ENCODE measurements at regions not wholly inside any gene's neighbourhood (a gene's known extent, or its start where the extent isn't known, plus 50 kb on each side); places are given as distances from the start of the nearest gene placed in this dataset.

DNA sequence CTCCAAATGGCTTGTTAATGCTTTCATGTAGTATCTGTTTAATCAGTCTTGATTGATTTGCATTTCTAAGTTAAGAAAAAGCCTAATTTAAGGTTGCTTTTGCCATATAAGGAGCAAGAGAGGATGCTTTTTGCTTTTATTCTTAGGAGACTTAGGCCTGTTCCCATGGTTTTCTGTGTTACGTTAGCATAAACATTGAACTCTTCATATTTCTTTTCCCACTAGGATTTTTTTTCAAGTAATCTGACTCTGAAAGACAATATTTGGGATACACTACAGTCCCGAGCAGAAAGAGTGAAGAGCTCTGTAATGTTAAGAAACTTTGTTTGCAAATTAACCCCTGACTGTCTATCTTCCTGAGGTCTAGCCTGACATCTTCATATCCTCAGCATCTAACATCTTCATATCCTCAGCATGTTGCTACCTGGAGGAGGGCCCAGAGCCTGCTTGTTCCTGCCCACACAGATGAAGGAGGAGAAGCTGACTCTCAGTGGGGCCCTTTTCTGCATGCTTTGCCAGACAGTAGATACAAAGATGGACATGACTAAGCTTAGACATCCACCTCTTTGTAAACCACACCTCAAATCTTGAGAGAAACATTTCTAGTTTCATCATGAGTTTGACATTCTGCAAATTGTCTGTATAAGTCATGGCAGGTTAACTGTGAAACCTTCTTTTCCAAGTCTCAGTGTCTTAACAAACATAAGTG, 86.2 kb upstream of the COL6A5 start:
- DNase-seq (ENCODE audit: low read depth in 3 of 3, low spot score in 2 of 3): no peak

GRCh38 chr3:130260918-130261317, 84.6 kb upstream of the COL6A5 start:
- no peak for DNase-seq (ENCODE audit: low read depth in 3 of 3, low spot score in 2 of 3)

- no peak for DNase-seq (ENCODE audit: low read depth in 3 of 3, low spot score in 2 of 3)
Observed at GRCh38 chr3:130263708-130264107, 81.8 kb upstream of the COL6A5 start.

- no peak for DNase-seq (ENCODE audit: low read depth in 3 of 3, low spot score in 2 of 3)
Observed at GRCh38 chr3:130266817-130267216, 78.7 kb upstream of the COL6A5 start.

- DNase-seq (ENCODE audit: low read depth in 3 of 3, low spot score in 2 of 3): peak; percentile 23 to 35 (median 31)
Observed at GRCh38 chr3:130276203-130276803, 69.2 kb upstream of the COL6A5 start.

- DNase-seq (ENCODE audit: low read depth in 3 of 3, low spot score in 2 of 3): no peak
Observed at GRCh38 chr3:130288670-130289069, 56.8 kb upstream of the COL6A5 start.

GRCh38 chr3:130291148-130291547, 54.3 kb upstream of the COL6A5 start:
- DNase-seq (ENCODE audit: low read depth in 3 of 3, low spot score in 2 of 3): no peak

DNA sequence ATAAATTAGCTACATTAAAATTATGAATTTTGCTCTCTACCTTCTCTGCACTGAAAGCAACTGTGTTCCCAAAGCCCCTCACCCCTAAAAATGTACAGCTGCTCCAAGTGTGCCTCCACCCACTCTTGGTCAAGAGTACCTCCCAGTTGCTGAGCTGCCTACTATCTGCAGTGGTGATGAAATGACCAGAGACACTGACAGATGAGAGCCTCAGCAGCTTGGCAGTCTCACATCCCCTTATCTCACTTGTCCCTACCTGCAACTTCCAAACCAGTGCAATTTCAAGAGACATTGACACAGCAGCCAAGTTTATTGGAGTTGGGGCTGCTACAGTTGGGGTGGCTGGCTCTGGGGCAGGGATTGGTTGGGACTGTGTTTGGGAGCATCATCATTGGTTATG, 52.2 kb upstream of the COL6A5 start:
- DNase-seq (ENCODE audit: low read depth in 3 of 3, low spot score in 2 of 3): no peak
